ENCODE measurements at regions not wholly inside any gene's neighbourhood (a gene's known extent, or its start where the extent isn't known, plus 50 kb on each side); places are given as distances from the start of the nearest gene placed in this dataset.

DNA sequence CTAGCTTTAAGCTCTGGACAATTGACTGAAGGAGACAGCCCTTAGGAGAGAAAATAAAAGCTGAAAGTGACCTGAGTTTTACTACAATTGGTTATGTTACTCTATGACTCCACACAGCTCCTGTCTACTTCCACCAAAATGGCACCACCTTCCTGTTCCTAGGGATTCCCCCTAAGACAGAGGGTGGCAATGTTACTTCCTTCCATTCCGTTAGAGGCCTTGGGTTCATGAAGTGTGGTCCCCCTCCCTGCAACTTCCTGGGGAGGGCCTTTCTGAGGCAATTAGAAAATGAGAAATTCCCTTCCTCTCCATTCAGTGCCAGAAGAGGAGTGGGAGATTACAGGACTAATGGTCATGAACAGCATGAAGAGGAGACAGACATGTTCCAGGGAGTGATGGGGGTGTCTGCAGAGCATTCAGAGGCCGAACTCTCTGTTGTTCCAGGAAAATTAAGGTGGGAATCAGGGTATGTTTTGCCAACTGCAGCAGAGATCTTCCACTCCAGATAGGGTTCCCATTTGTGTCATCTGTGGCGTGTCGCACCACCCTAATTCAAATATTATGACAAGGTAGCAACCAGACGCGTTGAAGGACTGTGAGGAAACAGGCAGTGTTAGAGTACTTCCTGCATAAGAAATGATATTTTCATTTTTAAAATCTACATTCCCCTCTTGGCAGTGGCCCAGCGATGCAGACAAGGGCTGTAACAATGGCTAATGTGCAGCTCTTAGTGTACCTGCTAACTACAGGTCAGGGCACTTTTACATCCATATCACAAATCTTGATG, 53.1 kb upstream of the TRIM67 start:
- H3K4me3 ChIP-seq (ENCODE audit: low read length): no peak overlapping the region
- DNase-seq (ENCODE audit: low read depth, low spot score): no peak

DNA sequence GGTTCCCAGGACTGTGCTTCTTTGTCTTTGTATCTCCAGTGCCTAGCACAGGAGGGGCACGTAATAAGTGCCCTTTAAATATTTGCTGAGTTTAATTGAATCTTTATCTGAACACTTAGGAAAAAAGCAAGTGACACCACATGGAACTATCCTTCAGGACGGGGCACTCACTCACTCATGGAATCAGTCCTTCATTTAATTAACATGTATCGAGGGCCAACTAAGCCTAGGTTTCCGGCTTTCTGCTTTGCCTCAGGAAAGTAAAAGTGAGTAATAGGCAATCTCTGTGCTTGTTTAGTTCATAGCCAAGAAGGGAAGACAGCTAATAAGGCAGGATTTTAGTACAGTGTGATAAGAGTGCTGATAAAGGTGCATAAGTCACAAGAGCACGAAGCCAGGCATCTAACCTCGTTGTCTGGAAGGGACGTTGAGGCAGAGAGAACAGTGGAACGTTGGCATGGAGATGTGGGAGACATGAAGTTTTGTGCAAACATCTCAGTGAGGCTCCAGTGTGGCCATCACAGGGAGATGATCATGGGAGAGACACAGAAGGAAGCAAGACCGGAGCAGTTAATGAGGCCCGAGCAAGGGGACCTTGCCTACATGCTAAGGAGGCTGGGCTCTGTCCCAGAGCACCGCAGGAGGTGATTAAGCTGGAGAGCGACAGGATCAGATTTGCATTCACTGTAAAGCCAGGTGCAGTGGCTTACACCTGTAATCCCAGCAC, 54.1 kb upstream of the TRIM67 start:
- no peak for DNase-seq (ENCODE audit: low read depth, low spot score)
- no peak overlapping the region for H3K4me3 ChIP-seq (ENCODE audit: low read length)

DNA sequence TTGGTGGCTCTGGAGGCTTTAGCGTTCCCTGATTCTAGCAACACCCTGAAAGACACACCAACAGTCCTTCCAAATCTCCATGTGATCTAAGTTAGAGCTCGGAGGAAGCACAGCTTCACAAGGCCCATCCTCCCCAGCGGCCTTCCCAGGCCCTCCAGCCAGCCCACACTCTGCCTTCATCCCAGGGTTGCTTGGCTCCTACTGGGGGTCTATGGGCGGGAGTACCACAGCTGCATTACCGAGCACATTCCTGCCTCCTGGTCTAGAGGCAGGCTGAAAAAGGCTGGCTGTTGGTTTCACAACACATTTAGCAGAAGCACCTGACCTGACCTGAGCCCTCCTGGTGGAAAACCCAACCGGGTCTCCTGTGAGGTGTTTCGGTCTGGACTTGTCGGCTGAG, 54.7 kb upstream of the TRIM67 start:
- no peak overlapping the region for H3K4me3 ChIP-seq (ENCODE audit: low read length)
- no peak for DNase-seq (ENCODE audit: low read depth, low spot score)

DNA sequence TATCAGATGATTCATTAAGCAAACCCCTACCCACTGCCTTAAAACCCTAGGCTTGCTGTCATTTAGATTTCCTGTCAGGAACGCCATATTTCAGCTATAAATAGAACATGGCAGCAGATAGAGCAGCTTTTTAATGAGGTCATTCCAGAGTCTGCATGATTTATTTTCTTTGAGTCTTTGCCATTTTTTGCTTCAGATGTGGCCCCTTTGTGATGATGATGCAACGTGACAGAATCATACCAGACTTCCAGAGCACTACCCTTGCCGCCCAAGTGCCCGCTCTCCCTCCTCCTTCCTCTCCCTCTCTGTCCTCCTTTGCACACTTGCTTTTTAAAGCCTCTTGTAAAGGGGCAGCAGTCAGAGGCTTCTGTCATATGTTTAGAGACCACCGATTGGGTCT, 55.5 kb upstream of the TRIM67 start:
- DNase-seq (ENCODE audit: low read depth, low spot score): no peak
- no peak overlapping the region for H3K4me3 ChIP-seq (ENCODE audit: low read length)

DNA sequence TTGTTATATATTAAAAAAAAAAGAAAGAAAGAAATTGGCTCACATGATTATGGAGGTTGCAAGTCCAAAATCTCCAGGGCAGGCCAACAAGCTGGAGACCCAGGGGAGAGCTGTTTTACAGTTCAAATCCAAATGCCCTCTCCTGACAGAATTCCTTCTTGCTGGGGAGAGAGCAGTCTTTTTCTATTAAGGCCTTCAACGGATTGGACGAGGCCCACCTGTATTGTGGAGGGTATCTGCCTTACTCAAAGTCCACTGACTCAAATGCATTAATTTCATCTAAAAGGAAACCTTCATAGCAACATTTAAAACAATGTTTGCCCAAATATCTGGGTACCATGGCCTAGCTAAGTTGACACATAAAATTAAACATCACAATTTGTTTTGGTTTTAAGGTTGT, 56.9 kb upstream of the TRIM67 start:
- no peak overlapping the region for H3K4me3 ChIP-seq (ENCODE audit: low read length)
- DNase-seq (ENCODE audit: low read depth, low spot score): no peak

DNA sequence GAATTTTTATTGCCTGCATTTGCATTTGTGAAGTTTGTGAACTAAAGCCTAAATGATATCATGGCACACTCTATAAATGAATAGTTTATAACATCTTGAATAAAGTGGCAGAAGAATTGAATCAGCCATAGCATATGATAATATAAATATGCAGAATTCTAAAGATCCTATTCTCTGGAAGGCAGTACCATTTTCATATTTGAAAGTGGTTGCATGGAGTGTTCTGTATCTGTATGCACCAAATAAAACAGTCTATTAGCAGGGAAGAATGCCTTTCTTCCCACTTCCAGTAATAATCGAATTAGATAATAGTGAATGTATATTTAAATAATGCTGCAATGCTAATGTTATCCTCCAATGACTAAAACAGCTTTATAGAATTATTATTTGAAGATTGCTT, 57.9 kb upstream of the TRIM67 start:
- no peak for DNase-seq (ENCODE audit: low read depth, low spot score)
- H3K4me3 ChIP-seq (ENCODE audit: low read length): no peak overlapping the region

DNA sequence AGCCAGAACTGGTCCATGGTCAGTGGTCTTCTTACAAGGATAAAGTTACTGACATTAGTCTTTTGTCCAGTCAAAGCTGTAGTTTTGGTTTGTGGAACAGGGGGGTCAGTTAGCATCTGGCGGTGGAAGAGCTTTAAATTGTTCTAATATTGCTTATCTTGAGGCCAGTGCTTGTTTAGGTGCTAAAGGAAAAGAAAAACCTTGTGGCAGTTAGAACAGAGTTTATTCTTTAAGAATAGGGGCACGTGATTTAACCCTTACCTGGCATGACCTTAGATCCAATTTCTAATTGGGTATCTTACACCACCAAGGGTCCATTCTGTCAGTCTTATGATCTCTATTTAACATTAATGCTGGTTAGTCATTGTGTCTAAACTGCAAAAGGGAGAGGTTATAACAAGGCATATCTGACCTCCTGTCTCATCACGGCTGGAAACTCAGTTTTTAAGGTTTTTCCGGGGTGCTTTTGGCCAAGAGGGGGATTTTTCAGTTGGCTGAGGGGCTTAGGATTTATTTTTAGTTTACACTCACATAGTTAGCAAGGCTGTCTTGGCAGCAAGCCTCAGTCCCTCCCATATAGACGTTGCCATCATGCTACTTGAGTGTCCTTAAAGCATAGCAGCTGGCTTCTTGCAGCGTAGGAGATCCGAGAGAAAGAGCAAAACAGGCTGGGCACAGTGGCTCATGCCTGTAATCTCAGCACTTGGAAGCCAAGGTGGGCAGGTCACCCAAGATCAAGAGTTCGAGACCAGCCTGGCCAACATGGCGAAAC, 60.1 kb upstream of the FAM89A start:
- DNase-seq (ENCODE audit: low read depth, low spot score): no peak
- H3K4me3 ChIP-seq (ENCODE audit: low read length): no peak overlapping the region

DNA sequence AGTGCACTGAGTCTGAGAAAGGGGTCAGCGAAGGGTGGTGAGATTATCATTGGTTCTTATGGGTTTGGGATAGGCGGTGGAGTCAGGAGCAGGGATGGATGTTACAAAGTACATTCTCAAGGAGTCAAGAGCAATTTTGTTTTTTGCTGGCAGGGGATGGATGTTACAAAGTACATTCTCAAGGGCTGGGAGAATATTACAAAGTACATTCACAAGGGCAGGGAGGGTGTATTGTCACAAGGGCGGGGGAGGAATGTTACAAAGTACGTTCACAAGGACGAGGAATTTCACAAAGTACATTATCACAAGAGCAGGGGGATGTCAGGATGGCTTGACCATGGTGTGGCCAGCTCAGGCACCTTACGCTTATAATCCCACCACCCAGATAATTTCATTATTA, 59.3 kb upstream of the FAM89A start:
- no peak for DNase-seq (ENCODE audit: low read depth, low spot score)

DNA sequence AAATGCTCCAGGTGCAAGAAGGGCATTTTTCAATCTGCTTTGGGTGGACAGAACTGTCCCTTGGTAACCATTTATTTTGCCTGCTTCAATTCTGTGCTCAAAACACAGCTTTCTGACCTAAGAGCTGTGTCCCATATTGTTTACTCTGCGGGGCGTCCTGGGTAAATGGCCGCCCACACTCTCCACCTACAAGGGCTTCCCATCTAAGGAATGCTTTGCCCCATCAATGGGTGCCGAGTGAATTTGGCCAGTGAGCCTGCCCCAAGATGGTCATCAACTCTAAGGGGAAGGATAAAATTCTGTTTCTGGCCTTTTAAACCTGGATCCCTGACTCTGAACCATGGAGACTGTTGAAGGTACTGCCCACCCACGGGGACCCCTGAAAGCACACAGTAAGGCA, 55.5 kb upstream of the FAM89A start:
- DNase-seq (ENCODE audit: low read depth, low spot score): no peak
- no peak overlapping the region for H3K4me3 ChIP-seq (ENCODE audit: low read length)

More for the DNA sequence above, 59.3 kb upstream of the FAM89A start:
- no peak overlapping the region for H3K4me3 ChIP-seq (ENCODE audit: low read length)

DNA sequence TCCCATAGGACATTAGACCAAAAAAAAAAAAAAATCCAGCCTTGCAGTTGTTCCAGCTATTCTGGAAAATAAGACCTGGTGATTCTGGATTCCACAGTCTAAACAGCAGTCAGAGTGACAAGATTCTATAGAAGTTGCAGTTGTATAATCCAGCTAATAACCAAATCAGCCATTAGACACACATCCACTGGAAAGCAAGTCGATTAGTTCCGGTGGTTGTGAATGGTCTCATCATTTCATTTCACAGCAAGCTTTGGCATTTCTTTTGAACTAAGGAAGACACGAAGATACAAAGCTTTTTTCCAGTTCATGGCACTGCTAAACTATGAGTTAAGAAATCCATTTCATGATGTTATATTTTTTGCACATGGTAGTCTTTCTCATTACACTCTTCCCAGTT, 54.4 kb upstream of the FAM89A start:
- no peak for DNase-seq (ENCODE audit: low read depth, low spot score)
- no peak overlapping the region for H3K4me3 ChIP-seq (ENCODE audit: low read length)

DNA sequence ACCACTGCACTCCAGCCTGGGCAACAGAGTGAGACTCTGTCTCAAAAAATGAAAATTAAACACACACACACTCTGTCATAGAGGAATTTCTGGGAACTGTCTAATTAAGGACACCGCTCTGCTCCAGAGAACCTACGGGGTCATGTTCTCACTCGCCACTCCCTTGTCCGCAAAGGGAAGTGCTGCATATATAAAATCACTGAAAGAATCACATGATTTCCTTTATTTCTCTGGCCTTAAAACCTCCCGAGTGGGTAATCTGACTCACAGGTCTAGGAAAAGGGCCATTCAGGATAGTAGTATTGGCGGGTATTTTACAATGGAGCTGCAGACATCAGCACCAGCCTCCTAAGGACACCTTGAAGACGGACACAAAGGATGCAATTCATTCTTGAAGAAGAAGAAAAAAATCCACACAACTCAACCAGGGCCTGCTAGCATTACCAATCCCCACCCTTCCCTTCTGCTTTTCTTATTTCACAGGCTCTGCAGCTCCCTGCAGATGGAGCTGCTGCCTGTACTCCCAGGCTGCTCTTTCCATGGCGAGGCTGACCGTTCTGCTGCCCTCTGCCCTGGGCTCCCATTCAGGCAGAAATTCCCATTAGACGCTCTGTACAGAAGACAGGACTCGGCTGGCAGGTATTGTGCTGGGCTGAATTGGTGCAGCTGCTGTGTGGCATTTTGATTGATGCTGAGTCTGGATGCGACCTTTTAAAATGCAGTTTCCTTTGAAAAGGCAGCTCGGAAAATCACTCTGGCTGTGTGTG, 53.3 kb upstream of the FAM89A start:
- no peak for DNase-seq (ENCODE audit: low read depth, low spot score)
- H3K4me3 ChIP-seq (ENCODE audit: low read length): no peak overlapping the region

DNA sequence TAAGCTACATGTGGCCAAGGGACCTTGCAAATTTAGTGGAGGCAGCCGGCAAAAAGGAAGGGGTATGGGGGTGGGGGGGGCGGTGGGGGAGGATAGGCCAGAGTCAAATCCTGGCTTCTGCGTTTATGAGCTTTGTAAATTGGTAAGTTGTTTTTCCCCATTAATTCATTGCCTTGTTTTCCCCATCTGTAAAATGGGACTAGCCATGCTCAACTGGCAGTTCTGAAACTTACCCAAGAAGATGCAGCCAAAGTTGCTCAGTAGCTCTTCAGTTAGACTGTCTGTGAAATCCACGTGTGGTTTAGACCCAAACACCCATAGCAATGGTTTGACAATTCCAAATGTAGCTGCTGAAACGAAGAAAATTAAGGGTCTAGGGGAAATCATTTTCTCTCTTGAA, 52.3 kb upstream of the FAM89A start:
- no peak overlapping the region for H3K4me3 ChIP-seq (ENCODE audit: low read length)
- no peak for DNase-seq (ENCODE audit: low read depth, low spot score)

DNA sequence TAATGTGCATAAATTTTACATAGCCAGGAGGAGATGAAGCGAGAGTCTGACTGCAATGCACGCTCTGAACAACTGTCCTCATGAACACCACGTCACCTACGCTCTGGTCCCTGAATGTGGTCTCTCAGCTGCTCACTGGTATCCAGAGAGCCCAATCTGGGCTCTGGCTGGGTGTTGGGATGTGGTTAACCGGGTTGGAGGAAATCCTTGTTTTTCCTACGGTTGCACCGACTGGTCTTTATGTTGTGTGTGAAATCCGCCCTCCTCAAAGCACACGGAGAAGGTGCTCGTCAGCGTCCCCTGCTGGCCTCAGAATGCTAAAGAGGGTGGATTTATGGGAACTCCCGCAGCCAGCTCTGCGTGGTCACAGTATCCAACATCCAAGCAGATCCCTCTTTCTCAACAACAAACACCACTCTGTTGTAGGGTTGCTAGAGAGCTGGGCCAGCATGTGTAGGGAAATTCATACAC, 51.8 kb upstream of the FAM89A start:
- H3K4me3 ChIP-seq (ENCODE audit: low read length): no peak overlapping the region
- peak; percentile 33 for DNase-seq (ENCODE audit: low read depth, low spot score)

DNA sequence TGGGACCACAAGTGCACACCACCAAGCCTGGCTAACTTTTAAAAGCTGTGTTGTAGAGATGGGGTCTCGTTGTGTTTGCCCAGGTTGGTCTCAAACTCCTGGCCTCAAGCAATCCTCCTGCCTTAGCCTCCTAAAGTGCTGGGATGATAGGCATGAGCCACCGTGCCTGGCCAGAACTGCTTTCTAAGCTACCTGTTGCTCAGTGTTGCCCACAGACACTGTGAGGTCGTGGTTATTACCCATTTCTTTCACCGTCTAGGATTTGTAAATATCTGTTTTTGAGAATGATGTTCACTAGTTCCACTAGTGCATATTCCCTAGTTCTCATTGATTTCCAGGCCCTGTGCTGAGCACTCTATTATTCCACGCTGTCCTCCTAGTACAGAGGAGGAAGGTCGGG, 51.4 kb upstream of the FAM89A start:
- DNase-seq (ENCODE audit: low read depth, low spot score): no peak
- H3K4me3 ChIP-seq (ENCODE audit: low read length): no peak overlapping the region
